ENCODE measurements at regions not wholly inside any gene's neighbourhood (a gene's known extent, or its start where the extent isn't known, plus 50 kb on each side); places are given as distances from the start of the nearest gene placed in this dataset.

GRCh38 chr1:233485385-233485784, 128.5 kb upstream of the KCNK1 start:
- TF ChIP-seq CTCF (IDR thresholded peaks at IDR 0.05) (no peak), EZH2 (IDR thresholded peaks at IDR 0.05; ENCODE audit: borderline replicate concordance, insufficient read depth, low read depth, low read length, poor library complexity, severe bottlenecking) (no peak)
